ENCODE measurements at regions not wholly inside any gene's neighbourhood (a gene's known extent, or its start where the extent isn't known, plus 50 kb on each side); places are given as distances from the start of the nearest gene placed in this dataset.

DNA sequence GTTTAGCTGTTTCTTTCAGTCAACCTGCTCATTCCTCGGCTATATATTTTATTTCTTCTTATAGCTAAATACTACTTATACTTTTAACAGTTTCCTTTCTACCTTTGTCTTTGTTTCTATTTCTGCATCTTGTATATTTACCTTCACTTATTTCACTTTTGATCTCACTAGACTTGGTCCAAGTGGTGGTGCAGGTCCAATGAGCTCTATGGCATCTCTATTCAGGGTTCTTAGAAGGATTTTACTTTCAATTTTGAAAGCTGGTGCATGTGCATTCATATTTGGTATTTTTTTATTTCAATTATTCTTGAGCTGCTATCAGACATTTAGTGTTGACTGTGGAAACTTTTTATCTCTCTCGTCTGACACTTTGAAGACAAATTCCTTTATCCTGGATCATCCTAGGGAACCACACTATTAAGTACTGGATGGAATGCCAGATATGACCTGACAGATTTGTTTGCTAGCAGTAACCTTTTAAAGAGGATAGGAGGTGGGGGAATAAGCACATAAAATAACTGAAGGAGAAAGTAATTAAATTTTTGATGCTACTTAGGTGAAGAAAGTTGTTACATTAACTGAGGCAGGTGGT, 123.1 kb upstream of the PJA2 start (continued):
- TF ChIP-seq EGR1 (IDR thresholded peaks at IDR 0.05; ENCODE audit: low read depth), result no peak
- no peak for TF ChIP-seq SIN3A (IDR thresholded peaks at IDR 0.05; ENCODE audit: low read depth)
- TF ChIP-seq, protein P1, sequence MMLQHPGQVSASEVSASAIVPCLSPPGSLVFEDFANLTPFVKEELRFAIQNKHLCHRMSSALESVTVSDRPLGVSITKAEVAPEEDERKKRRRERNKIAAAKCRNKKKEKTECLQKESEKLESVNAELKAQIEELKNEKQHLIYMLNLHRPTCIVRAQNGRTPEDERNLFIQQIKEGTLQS (IDR thresholded peaks at IDR 0.05), result no peak
- no peak for TF ChIP-seq CBX3 (IDR thresholded peaks at IDR 0.05; ENCODE audit: low read depth)

DNA sequence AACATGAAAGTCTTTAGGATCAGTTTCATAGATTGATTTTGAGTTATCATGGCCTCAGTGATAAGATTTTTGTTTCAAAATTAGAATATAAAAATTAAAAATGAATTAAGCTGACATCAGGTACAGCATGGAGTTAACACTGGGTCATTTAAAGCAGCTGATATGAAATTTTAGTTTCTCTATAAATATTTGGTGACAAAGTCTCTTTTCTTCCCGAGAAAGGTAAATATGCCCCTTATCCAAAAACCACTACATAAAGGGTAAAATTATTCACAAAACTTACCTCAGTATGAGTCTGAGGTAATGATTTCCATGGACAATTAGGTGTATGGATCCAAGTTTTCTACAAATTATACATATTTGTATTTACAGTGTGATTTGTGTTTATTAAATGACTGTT, 121.5 kb upstream of the PJA2 start:
- H3K79me2 ChIP-seq (ENCODE audit: insufficient read depth, low read length), result no peaks in the 10 kb centered on the region
- H3K4me1 ChIP-seq (ENCODE audit: control insufficient read depth in 1 of 2, insufficient read depth in 2 of 2, low read length in 2 of 2), result no peaks in the 10 kb centered on the region
- no peaks in the 10 kb centered on the region for H3K9me2 ChIP-seq (ENCODE audit: insufficient read depth)
- ATAC-seq, result no peak
- H3K36me3 ChIP-seq (ENCODE audit: control insufficient read depth in 1 of 2, insufficient read depth in 2 of 2, low read length in 2 of 2), result no peaks in the 10 kb centered on the region
- H4K20me1 ChIP-seq (ENCODE audit: insufficient read depth), result no peaks in the 10 kb centered on the region
- H3K4me3 ChIP-seq (replicated peaks in 1 of 2; ENCODE audit: low read depth in 1 of 2, low read length in 2 of 2), result no peak overlapping the region
- BruUV-seq (replicated peaks), result no TSS peak
- ChIA-PET POLR2A (no interaction called here), CTCF (no interaction called here), RAD21 (ENCODE audit: low non-redundant PET in 1 of 2, low total read pairs in 2 of 2, uncharacterized antibody in 2 of 2, unreplicated experiment in 2 of 2) (no interaction called here)
- no peak overlapping the region for H3K9ac ChIP-seq (ENCODE audit: low read length)
- intact Hi-C loops (cut with micrococcal nuclease), result no loop called here
- no peaks in the 10 kb centered on the region for H3K27me3 ChIP-seq (ENCODE audit: insufficient read depth, low read length)
- no peak overlapping the region for H2AFZ ChIP-seq (ENCODE audit: low read depth, low read length, poor library complexity, severe bottlenecking)
- no peak overlapping the region for H3K27ac ChIP-seq (ENCODE audit: low read depth, low read length)
- H3K4me2 ChIP-seq (ENCODE audit: low read length), result no peak overlapping the region
- H3K9me3 ChIP-seq (ENCODE audit: control insufficient read depth in 1 of 2, insufficient read depth in 1 of 2, low read depth in 1 of 2, low read length in 2 of 2), result no peaks in the 10 kb centered on the region
- no peak for DNase-seq (ENCODE audit: low read depth, low spot score)
- no peak for TF ChIP-seq ZNF274 (IDR thresholded peaks at IDR 0.05; ENCODE audit: low read depth, low read length)
- no peak for TF ChIP-seq FOSL1 (IDR thresholded peaks at IDR 0.05; ENCODE audit: low read depth)
- TF ChIP-seq, protein P2, sequence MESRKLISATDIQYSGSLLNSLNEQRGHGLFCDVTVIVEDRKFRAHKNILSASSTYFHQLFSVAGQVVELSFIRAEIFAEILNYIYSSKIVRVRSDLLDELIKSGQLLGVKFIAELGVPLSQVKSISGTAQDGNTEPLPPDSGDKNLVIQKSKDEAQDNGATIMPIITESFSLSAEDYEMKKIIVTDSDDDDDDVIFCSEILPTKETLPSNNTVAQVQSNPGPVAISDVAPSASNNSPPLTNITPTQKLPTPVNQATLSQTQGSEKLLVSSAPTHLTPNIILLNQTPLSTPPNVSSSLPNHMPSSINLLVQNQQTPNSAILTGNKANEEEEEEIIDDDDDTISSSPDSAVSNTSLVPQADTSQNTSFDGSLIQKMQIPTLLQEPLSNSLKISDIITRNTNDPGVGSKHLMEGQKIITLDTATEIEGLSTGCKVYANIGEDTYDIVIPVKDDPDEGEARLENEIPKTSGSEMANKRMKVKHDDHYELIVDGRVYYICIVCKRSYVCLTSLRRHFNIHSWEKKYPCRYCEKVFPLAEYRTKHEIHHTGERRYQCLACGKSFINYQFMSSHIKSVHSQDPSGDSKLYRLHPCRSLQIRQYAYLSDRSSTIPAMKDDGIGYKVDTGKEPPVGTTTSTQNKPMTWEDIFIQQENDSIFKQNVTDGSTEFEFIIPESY (IDR thresholded peaks at IDR 0.05; ENCODE audit: extremely low read depth, insufficient replicate concordance, low read length), result no peak
- no peak for TF ChIP-seq YY1 (IDR thresholded peaks at IDR 0.05; ENCODE audit: extremely low read depth, insufficient replicate concordance, low read depth, low read length)
- no peak for TF ChIP-seq SP1 (IDR thresholded peaks at IDR 0.05; ENCODE audit: low read depth)
- TF ChIP-seq EZH2phosphoT487 (IDR thresholded peaks at IDR 0.05; ENCODE audit: borderline replicate concordance), result no peak
- no peak for TF ChIP-seq POLR2AphosphoS5 (IDR thresholded peaks at IDR 0.05; ENCODE audit: low read depth, low read length)
- no peak for TF ChIP-seq EZH2 (IDR thresholded peaks at IDR 0.05)
- TF ChIP-seq POLR2A (IDR thresholded peaks at IDR 0.05; ENCODE audit: borderline replicate concordance, extremely low read depth, insufficient read depth, insufficient read length), result no peak
- TF ChIP-seq, protein P3, sequence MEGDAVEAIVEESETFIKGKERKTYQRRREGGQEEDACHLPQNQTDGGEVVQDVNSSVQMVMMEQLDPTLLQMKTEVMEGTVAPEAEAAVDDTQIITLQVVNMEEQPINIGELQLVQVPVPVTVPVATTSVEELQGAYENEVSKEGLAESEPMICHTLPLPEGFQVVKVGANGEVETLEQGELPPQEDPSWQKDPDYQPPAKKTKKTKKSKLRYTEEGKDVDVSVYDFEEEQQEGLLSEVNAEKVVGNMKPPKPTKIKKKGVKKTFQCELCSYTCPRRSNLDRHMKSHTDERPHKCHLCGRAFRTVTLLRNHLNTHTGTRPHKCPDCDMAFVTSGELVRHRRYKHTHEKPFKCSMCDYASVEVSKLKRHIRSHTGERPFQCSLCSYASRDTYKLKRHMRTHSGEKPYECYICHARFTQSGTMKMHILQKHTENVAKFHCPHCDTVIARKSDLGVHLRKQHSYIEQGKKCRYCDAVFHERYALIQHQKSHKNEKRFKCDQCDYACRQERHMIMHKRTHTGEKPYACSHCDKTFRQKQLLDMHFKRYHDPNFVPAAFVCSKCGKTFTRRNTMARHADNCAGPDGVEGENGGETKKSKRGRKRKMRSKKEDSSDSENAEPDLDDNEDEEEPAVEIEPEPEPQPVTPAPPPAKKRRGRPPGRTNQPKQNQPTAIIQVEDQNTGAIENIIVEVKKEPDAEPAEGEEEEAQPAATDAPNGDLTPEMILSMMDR (IDR thresholded peaks at IDR 0.05 in 2 of 3, conservative IDR thresholded peaks at IDR 0.05 in 1 of 3; ENCODE audit: borderline replicate concordance in 1 of 3, insufficient read depth in 1 of 3, low read depth in 2 of 3, low read length in 2 of 3), result no peak
- no peak for TF ChIP-seq EGR1 (IDR thresholded peaks at IDR 0.05; ENCODE audit: low read depth)
- TF ChIP-seq RAD21 (IDR thresholded peaks at IDR 0.05; ENCODE audit: low read depth), result no peak
- no peak for TF ChIP-seq CEBPB (IDR thresholded peaks at IDR 0.05; ENCODE audit: low read depth)
- no peak for TF ChIP-seq ELF1 (IDR thresholded peaks at IDR 0.05; ENCODE audit: borderline replicate concordance, low read depth)
- TF ChIP-seq SIN3A (IDR thresholded peaks at IDR 0.05; ENCODE audit: low read depth), result no peak
- TF ChIP-seq, protein P1 (IDR thresholded peaks at IDR 0.05), result no peak
- TF ChIP-seq, protein P4, sequence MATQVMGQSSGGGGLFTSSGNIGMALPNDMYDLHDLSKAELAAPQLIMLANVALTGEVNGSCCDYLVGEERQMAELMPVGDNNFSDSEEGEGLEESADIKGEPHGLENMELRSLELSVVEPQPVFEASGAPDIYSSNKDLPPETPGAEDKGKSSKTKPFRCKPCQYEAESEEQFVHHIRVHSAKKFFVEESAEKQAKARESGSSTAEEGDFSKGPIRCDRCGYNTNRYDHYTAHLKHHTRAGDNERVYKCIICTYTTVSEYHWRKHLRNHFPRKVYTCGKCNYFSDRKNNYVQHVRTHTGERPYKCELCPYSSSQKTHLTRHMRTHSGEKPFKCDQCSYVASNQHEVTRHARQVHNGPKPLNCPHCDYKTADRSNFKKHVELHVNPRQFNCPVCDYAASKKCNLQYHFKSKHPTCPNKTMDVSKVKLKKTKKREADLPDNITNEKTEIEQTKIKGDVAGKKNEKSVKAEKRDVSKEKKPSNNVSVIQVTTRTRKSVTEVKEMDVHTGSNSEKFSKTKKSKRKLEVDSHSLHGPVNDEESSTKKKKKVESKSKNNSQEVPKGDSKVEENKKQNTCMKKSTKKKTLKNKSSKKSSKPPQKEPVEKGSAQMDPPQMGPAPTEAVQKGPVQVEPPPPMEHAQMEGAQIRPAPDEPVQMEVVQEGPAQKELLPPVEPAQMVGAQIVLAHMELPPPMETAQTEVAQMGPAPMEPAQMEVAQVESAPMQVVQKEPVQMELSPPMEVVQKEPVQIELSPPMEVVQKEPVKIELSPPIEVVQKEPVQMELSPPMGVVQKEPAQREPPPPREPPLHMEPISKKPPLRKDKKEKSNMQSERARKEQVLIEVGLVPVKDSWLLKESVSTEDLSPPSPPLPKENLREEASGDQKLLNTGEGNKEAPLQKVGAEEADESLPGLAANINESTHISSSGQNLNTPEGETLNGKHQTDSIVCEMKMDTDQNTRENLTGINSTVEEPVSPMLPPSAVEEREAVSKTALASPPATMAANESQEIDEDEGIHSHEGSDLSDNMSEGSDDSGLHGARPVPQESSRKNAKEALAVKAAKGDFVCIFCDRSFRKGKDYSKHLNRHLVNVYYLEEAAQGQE (IDR thresholded peaks at IDR 0.05; ENCODE audit: low read depth), result no peak

Data from HCT116 (cell line).